GM12872 (cell line): ENCODE measurements at regions not wholly inside any gene's neighbourhood (a gene's known extent, or its start where the extent isn't known, plus 50 kb on each side); places are given as distances from the start of the nearest gene placed in this dataset.

Experiments used
- CTCF ChIP-seq: IDR thresholded peaks from 3 replicates; pipeline ENCODE4 v1.5.1; 2011; ENCODE audit warnings: low read depth, mild to moderate bottlenecking, low read length, moderate library complexity; ENCODE audit not compliant: insufficient read depth

GRCh38 chr5:56433039-56433617 lies 200.0 kb upstream of the ANKRD55 start:
- no peak for TF ChIP-seq CTCF

GRCh38 chr5:56432321-56432720 lies 199.2 kb upstream of the ANKRD55 start:
- TF ChIP-seq CTCF: no peak

- TF ChIP-seq CTCF: no peak
Measured at GRCh38 chr5:56430422-56430821, 197.3 kb upstream of the ANKRD55 start.

GRCh38 chr5:56429110-56429561 lies 196.0 kb upstream of the ANKRD55 start:
- TF ChIP-seq CTCF: no peak

GRCh38 chr5:56426693-56427092 lies 193.6 kb upstream of the ANKRD55 start:
- no peak for TF ChIP-seq CTCF

- TF ChIP-seq CTCF: no peak
Measured at GRCh38 chr5:56422076-56422762, 189.1 kb upstream of the ANKRD55 start.

- TF ChIP-seq CTCF: no peak
Measured at GRCh38 chr5:56421246-56422075, 188.3 kb upstream of the ANKRD55 start.
